Nucleus accumbens (tissue), 56 donors: ENCODE measurements at regions not wholly inside any gene's neighbourhood (a gene's known extent, or its start where the extent isn't known, plus 50 kb on each side); places are given as distances from the start of the nearest gene placed in this dataset.

ENCODE experiments used
- DNase-seq, 56 donors: peaks; one replicate each; lab custom pipeline; 2025; lab: John Stamatoyannopoulos, UW

DNA sequence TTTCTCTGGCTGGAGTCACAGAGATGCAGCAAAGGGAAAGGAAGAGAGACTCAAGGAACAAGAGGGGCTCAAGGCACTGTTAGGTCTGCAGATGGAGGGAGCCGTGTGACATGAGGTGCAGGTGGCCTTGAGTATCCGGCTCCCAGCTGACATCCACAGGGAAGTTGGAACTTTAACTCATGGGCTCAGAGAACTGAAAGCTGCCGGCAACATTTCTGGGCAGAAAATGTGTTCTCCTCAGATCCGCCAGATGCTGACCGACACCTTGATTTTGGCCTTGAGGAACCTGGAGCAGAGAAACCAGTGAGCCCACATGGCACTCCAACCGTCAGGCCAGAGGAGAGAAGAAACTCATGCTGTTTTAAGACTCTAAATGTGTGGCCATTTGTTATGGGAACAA, 258.1 kb upstream of the IRX2 start:
- DNase-seq: no peak

DNA sequence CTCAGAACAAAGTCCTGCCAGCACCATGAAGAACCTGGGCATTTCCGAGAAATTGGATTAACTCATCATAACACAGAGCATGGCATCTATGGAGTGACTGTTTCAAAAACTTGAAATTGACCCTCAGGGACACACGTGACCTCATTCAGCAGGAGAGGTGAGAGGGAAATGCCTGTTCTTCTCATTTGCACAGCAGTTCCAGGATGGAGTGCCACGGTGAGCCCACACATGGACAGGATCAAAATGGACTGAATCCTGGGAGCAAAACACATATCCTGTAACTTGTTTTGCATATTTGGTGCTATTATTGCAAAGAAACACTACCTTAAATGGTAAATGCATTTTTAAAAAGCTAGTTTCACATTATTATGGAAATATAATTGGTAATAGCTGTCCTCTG, 256.1 kb upstream of the IRX2 start:
- DNase-seq: no peak

DNA sequence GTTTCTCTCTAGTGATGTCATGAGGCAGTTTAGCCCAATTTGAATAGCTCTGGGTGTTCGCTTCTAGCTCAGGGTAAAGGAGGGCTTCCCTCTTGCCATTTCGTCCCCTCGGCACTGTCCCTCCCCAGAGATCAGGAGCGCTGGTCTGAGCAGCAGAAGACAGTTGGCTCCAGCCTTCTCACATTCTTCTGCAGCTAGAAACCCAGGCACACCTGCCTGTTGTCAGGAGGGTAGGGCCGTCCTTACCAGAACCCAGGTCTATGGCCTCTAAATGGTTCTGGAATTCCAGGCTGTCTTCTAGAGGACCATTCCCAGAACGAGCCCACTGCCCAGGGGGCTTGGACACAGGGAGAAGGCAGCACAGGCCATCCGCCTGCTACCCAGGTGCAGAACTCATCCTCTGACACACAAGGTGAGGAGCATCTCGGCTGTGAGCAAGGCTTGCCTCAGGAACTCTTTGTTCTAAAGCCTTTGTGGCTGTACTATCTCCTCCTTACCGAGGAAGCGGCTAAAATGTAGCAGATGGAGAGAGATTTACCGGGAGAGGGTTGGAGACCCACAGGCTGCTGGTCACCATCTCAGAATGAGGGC, 255.6 kb upstream of the IRX2 start:
- DNase-seq: no peak

DNA sequence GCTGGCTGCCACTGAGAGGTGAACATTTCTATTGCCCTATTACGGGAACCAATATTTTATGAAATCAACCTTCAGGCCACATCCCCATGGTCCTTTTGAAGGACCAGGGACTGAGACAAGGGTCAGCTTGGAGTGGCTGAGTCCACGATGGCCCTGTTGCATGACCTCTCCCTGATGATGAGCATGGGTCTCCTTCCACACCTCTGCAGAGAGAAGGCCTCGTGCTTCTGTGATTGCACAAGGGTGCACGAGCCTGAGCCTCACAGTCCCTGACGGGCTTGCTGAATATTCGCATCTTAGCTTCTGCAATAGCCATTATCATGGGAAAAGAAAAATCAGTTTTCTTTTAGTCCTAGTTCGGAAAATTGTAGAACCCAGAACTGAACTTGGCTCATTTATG, 255.0 kb upstream of the IRX2 start:
- no peak for DNase-seq

DNA sequence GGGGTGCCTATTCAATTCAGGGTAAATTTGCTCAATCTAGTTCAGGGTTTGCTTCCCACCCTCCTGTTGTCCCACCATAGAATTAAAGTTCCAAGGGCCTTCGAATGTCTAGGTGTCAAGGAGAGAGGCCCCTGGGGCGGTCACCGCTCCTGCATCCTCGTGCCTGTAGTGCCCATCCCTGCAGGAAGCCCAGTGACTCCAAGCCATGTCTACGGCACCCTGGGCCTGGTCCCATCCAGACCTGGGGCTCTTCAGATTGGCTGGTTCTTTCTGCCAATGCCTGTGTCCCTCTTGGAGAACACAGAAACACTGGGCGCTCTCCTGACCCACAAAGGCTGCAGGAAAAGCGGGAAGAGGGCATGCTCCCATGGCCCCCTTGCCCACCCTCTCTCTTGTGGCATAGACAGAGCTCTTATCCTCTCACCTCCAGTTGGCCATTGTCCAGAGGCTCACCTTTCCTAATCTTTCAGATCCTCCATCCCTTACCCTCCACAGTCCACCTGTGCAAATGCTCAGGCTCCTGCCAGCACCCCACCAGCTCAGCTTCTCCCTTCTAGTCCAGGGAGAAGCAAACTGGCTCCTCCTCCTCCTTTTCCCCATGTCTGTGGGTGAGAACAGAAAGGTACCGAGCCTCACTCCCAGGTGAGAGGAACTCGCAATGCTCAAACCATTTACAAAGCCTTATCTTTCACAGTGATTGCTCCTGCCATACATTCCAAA, 253.0 kb upstream of the IRX2 start:
- DNase-seq: no peak

DNA sequence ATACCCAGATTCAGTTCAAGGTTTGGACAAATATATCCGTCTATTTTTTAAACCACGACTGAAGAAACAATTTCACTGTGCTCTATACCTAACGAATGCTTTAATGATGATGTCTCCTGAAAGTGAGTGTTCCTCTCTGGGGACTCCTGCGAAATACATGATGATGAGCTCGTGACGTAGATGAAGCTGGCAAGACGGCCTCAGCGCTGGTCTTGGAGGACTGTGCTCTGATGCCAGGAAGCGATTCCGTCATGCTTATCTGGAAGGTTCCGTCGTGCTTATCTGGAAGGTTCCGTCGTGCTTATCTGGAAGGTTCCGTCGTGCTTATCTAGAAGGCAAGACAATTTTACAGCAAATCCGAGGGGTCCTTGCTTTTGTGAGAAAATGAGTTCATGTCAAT, 250.8 kb upstream of the IRX2 start:
- DNase-seq: no peak

DNA sequence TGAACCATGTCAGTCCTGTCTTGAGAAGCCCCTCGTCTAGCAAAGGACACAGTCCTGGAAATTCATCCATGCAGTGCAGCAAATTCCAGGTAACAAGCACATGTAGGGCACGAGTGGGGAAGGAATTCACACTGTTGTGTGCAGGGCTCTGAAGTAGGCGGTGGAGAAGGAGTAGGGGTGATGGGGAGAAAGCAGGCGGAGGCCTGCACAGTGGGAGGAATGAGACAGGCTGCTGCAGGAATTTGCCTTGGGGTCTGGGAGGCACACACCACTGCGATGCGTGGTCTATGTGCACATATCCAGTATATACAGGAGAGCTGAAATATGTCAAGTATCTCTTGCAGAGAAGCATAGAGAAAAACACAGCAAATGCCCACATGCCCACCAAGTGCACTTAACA, 249.2 kb upstream of the IRX2 start:
- no peak for DNase-seq

DNA sequence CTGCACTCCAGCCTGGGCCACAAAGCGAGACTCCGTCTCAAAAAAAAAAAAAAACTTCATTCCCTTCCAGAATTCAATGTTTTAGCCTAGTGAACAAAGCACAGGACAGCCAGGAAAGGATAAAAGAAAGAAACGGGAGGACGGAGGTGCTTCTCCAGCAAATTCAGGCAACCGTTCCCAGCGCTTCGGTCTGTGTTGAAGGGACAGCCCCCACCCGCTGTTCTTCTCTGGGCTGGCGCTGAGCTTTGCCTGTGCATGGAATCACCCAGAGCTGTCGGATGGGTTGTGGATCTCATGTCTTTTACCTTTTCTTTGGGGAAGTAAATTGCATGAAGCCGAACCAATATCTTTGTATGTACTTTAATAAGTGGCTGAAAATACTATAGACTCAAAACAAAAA, 248.4 kb upstream of the IRX2 start:
- DNase-seq: no peak

DNA sequence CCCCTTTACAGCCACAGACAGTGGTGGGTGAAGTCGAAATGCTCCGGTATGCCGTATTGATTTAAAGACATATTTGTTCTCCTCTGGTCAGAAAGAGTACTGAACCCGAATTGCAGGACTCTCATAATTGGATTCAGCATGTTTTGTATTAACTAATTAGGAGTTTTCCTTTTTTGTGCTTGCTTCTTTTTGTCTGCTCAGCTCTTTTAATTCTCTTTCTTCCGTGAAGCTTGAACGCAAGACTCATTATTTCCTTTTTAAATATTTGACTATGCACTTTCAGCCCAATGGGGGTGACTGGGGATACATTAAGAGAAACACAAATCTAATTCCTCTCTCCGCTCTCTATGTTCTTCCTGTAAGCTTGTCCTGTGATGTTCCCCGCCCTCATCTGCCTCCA, 246.6 kb upstream of the IRX2 start:
- DNase-seq: no peak

DNA sequence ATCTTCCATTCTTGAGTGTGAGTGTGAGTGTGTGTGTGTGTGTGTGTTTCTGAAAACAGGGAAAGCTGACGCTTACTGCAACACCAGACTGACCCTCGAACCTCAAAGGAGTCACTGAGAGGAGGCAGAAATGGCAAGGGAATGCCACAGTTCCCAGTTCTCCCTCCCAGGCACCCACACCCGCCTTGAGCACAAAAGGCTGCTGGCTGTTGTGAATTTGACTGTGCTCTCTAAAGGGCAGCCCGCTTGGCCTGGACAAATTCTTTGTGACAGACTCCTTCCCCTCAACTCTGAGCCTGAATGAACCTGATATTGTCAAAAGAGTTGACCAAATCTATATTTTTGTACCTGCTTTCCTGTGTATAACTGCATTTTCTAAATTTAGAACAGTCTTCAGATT, 245.7 kb upstream of the IRX2 start:
- no peak for DNase-seq

DNA sequence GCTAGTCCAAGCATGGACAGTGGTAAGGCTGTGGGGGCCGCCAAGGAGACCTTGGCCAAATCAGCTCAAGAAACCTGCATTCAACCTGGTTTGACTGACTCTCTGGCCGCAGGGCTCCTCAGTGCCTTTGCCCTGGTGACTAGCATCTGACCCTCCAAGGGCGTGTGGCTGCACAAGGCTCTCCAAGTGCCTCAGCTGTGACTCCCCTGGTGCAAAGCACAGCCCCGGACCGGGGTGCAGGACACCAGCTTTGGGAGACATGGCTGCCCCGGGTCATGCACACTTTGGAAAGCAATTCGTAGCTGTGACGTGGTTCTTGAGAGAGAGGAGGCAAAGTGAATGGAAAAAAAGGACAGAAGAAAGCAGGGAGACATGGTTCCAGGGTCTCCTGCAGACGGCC, 245.2 kb upstream of the IRX2 start:
- DNase-seq: no peak

DNA sequence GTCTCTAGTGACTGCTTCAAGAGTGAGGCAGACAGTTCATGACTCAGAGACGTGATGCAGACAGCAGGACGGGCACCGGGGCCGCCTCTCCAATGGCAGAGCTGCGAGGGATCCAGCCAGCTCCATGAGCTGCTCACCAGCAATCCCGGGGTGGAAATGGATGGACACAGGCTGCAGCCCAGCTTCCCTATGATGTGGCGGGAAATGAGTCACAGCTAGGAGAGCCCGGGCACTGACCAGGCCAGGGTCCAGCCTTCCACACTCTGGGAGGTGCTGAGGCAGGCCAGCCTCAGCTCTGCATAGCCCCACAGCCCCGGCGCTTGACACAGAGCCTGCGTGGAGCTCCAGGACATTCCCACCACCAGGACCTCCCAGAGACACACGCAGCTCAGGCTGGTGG, 244.8 kb upstream of the IRX2 start:
- no peak for DNase-seq

DNA sequence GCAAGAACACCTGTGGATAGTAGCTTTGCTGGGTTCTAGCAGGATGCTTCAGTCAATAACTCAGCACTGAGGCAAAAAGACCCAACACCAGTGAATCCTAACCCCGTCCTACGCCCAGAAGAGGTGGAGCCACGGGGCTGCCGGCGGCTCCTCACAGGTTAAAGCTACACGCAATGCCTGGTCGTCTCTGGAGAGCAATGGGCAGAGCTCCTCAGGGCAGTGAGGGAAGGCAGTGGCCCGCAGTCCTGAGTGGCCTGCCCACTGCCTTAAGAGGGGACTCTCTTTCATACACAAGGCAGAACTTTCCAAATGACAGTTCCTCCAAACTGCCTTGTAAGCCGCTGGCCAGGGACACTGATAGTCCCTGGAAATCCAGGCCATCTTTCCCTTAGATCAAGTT, 244.2 kb upstream of the IRX2 start:
- DNase-seq: no peak

DNA sequence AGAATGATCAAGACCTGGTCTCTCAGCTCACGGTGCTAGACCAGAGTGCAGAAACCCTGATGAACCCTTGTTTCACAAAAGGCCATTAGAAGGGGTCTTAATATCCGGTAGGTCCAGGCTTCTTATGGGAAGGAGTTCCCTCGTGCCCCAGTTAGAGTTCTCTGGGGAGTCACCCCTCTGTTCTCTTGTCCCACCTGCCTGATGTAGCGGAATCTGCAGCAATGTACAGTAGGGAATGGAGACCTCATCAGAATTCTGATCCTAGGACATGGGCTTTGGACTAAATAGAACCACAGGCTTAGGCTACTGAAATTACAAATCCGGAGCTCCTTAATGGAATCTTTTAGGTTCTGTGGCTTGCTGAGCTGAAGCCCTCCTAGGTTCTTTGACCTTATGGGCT, 243.6 kb upstream of the IRX2 start:
- DNase-seq: no peak

DNA sequence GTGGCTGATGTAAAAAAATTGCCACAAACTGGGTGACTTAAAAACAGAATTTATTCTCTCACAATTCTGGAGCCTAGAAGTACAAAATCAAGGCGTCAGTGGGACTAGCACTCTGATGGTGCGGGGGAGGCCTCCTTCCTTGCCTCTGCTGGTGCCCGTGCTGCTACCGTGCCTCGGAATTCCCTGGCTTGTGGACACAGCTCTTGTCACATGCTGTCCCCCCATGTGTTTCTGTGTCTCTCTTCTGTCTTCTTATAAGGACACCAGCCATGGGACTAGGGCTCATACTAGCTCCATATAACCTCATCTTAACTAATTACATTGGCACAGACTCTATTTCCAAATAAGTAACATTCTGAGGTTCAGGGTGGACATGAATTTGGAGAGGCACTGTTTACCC, 242.3 kb upstream of the IRX2 start:
- DNase-seq: no peak

DNA sequence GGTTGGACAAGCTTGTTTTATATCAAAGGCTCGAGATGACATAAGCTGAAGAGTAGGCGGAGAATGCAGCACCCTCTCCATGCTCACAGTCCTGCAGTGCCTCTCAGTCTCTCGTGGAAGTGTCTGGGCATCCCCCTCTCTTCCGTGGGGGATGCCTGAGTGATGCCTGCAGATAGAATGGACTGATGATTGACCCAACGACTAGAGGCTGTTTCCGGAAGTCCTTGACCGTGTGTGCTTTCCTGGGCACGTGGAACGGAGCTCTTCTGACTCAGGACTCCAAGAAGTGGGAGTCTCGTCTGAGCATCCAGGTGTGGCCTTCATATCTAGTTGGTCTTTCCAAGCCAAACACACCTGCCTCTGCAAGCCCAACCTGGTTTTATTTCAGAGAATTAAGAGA, 241.8 kb upstream of the IRX2 start:
- no peak for DNase-seq

DNA sequence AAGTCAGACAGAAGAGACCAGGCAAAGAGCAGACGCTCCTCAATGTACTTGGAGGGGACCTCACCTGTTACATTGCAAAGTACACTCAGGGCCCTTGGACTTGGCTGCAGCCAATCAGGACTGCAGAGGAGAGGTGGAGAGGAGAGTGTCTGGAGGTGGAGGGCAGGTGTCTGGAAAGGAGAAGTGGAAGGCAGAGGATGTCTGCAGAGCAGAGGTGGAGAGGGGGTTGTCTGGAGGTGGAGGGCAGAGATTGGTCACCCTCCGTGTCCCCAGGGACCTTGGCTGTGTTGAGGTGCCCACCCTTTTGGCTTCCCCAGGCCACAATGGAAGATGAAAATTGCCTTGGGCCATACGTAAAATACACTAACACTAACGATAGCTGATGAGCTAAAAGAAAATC, 241.3 kb upstream of the IRX2 start:
- DNase-seq: no peak

DNA sequence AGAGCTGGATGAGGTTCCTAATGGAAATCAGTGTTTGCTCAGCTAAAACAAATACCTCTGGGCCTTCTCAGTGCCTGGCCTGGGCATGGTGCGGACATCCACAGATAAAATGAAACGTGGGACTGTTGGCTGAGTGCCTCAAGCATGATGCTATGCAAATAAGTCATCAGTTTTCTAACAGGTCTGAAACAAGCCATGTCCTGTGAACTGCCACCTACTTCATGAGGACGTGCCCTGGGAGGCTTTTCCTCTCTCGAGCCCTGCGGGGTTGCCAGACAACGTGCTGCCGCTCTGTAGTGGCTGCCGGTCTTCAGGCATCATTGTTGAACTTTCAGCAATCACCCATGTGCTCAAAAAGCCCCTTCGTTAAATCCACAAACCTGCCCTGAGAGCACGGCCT, 240.4 kb upstream of the IRX2 start:
- no peak for DNase-seq

DNA sequence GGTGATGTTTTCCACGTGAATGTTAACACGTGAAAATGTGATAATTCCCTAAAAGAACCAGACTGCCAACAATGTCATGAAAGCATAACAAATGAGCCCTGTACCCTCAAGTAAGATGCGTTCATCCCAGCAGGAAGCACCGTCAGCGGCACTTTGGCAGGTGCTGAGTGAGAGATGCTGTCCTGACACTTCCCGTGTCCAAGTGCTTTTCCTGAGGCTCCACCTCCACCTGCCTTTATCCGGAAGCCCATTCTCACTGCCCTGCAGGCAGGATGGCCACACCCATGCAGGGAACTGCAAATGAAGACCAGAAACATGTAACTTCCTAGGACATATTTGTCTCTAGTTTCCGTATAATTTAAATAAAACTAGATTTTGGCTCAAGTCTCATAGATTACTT, 238.0 kb upstream of the IRX2 start:
- DNase-seq: no peak

DNA sequence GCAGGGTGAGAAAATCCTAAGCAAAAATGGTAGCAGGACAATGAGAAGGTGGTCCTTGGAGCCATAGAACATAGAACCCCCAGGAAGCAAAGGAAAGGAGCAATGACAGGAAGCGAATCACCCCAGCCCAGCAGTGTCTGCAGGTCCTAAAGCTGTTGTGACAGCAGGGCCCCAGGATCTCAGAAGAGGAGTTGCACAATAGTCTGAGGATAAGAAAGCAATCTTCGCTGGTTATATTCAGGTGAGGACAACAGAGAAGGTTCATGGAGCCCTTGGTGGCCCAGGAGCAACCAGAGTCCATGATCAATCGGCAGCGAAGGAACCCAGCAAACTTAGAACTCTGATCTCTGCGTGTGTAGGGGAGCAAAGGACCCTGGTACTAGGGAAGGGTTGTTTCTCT, 234.8 kb upstream of the IRX2 start:
- no peak for DNase-seq

DNA sequence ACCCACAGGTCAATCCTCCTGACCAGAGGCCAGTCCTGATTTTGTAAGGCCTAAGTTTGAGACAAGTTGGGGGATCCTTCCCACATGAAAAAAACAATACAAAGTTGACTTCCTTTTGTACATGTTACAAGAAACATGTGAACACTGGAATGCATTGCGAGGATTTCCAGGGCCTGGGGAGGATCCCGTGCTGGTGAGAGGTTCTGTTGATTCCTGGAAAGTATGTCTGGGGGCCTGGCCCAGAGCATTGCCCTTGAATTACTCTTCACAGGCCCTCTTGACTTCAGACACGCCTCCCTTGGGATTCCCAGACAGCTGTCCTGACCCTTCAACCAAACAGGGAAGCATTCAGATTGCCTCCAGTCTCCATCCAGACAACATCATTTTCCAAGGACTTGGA, 234.2 kb upstream of the IRX2 start:
- DNase-seq: no peak

DNA sequence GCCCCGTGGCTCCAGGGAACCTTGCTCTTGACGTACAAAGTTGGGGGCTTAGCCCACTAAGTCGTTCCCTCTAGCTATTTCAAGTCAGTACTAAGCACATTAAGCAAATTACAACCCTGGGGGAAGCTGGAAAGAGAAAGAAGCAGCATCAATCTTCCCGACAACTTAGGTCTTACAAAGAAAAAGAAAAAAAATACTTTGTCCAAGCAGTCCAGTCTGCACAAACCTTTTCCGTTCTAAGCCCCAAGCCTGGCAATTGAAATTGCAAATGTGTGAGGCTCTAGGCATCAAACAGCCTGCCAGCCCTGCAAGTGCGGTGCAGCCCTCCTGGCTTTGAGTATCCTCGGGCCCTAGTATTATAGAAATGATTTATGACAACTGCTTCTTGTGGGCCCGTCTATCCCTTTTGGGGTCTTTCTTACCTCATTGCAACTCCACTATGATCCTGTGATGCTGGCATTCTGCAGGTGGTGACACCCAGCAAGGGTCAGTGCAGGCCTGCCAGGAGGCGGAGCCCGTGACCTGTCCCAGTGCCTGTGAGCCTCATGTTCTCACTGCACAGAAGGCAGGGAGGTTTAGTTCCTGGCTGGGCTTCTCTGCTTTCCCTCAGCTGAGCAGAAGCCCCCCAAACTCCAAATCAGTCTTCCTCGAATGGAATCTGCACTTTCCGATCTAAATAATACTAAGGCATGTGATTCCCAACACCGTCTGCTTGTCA, 232.3 kb upstream of the IRX2 start:
- no peak for DNase-seq
